IMR-90 (cell line): ENCODE measurements at regions not wholly inside any gene's neighbourhood (a gene's known extent, or its start where the extent isn't known, plus 50 kb on each side); places are given as distances from the start of the nearest gene placed in this dataset.

Source experiments
- ATAC-seq: fragments of 200-7000 bp; cut with Tn5 transposase; 2 replicates; pipeline ENCODE4 v1.9.1; 2020; ENCODE audit warnings: low read depth, mild to moderate bottlenecking, moderate library complexity
- BruUV-seq: library from RNA; stranded (reverse); fragments of 400-500 nt; replicated peaks from 2 replicates; lab custom pipeline; 2021; lab: Mats Ljungman, UMichigan
- CTCF ChIA-PET: fragments of 300-600 bp; formaldehyde crosslinking; extraction: SDS; loops from one replicate; lab custom pipeline; 2021; ENCODE audit warnings: antibody characterized with exemption; lab: Yijun Ruan, JAX
- POLR2A ChIA-PET: fragments of 300-600 bp; sonication (Branson Sonifier 250); formaldehyde crosslinking; loops from one replicate; lab custom pipeline; 2022; ENCODE audit warnings: antibody characterized with exemption; ENCODE audit not compliant: unreplicated experiment; lab: Charles Lee
- DNase-seq: peaks from one replicate; pipeline ENCODE4 v3.0.0; 2013
- H2AFZ ChIP-seq: replicated peaks from 2 replicates; pipeline ENCODE3; 2013; ENCODE audit warnings: low read length, mild to moderate bottlenecking; ENCODE audit not compliant: poor library complexity
- H2AK5ac ChIP-seq: 2 replicates; pipeline ENCODE4 v1.6.1; 2013; ENCODE audit warnings: low read depth, low read length, inconsistent platforms
- H2AK9ac ChIP-seq: replicated peaks from 2 replicates; pipeline ENCODE3; 2013; ENCODE audit warnings: mild to moderate bottlenecking, low read depth, low read length, moderate library complexity; ENCODE audit not compliant: poor library complexity
- H2BK120ac ChIP-seq: 2 replicates; pipeline ENCODE4 v1.6.1; 2013; ENCODE audit warnings: low read depth, low read length, inconsistent platforms
- H2BK15ac ChIP-seq: 3 replicates; pipeline ENCODE4 v1.6.1; 2013; ENCODE audit warnings: low read depth, low read length, inconsistent platforms
- H2BK20ac ChIP-seq: 2 replicates; pipeline ENCODE4 v1.6.1; 2013; ENCODE audit warnings: low read depth, mild to moderate bottlenecking, inconsistent platforms, low read length, moderate library complexity
- H2BK5ac ChIP-seq: 2 replicates; pipeline ENCODE4 v1.6.1; 2013; ENCODE audit warnings: mild to moderate bottlenecking, low read depth, low read length, inconsistent platforms; ENCODE audit not compliant: poor library complexity, severe bottlenecking
- H3K14ac ChIP-seq: replicated peaks from 2 replicates; pipeline ENCODE4 v1.6.1; 2013; ENCODE audit warnings: low read depth, low read length, inconsistent platforms
- H3K18ac ChIP-seq: 2 replicates; pipeline ENCODE4 v1.6.1; 2013; ENCODE audit warnings: low read depth, low read length, control low read depth
- H3K23ac ChIP-seq: 2 replicates; pipeline ENCODE4 v1.6.1; 2013; ENCODE audit warnings: low read depth, low read length, inconsistent platforms
- H3K27ac ChIP-seq: 2 replicates; pipeline ENCODE4 v1.5.1; 2013; ENCODE audit warnings: mild to moderate bottlenecking, control low read depth, low read length; ENCODE audit not compliant: insufficient read depth
- H3K27me3 ChIP-seq: 2 replicates; pipeline ENCODE4 v1.6.1; 2013; ENCODE audit warnings: low read length; ENCODE audit not compliant: control insufficient read depth, insufficient read depth
- H3K36me3 ChIP-seq: 2 replicates; pipeline ENCODE4 v1.6.1; 2013; ENCODE audit warnings: low read length, mixed read lengths; ENCODE audit not compliant: control insufficient read depth, insufficient read depth
- H3K4ac ChIP-seq: 2 replicates; pipeline ENCODE4 v1.6.1; 2013; ENCODE audit warnings: low read depth, low read length, inconsistent platforms
- H3K4me1 ChIP-seq: 2 replicates; pipeline ENCODE4 v1.6.1; 2013; ENCODE audit warnings: low read length, mixed read lengths; ENCODE audit not compliant: control insufficient read depth, insufficient read depth
- H3K4me2 ChIP-seq: 2 replicates; pipeline ENCODE4 v1.6.1; 2013; ENCODE audit warnings: low read depth, mild to moderate bottlenecking, control low read depth, low read length, moderate library complexity
- H3K4me3 ChIP-seq: 2 replicates; pipeline ENCODE4 v1.5.1; 2013; ENCODE audit warnings: low read depth, mild to moderate bottlenecking, control low read depth, low read length, moderate library complexity; ENCODE audit not compliant: insufficient read depth
- H3K56ac ChIP-seq: 2 replicates; pipeline ENCODE4 v1.6.1; 2013; ENCODE audit warnings: low read length, inconsistent platforms; ENCODE audit not compliant: insufficient read depth; ENCODE audit errors: extremely low read depth
- H3K79me1 ChIP-seq, 2 experiments: 2 replicates each; pipeline ENCODE4 v1.6.1; 2013; ENCODE audit warnings: low read length in 2 of 2, inconsistent platforms in 1 of 2, low read depth in 1 of 2
- H3K9ac ChIP-seq: 2 replicates; pipeline ENCODE4 v1.6.1; 2013; ENCODE audit warnings: low read depth, low read length, control low read depth
- H3K9me1 ChIP-seq: 2 replicates; pipeline ENCODE4 v1.6.1; 2013; ENCODE audit warnings: low read length, inconsistent platforms; ENCODE audit not compliant: insufficient read depth
- H3K9me3 ChIP-seq: 2 replicates; pipeline ENCODE4 v1.6.1; 2013; ENCODE audit warnings: low read length; ENCODE audit not compliant: control insufficient read depth, insufficient read depth
- H4K20me1 ChIP-seq: 2 replicates; pipeline ENCODE4 v1.6.1; 2013; ENCODE audit warnings: low read length, inconsistent platforms; ENCODE audit not compliant: insufficient read depth
- H4K5ac ChIP-seq: 2 replicates; pipeline ENCODE4 v1.6.1; 2013; ENCODE audit warnings: mild to moderate bottlenecking, low read depth, low read length, control low read depth
- H4K8ac ChIP-seq, 2 experiments: 2 replicates each; pipeline ENCODE4 v1.6.1; 2013; ENCODE audit warnings: low read depth in 2 of 2, low read length in 2 of 2, control low read depth in 1 of 2, inconsistent platforms in 1 of 2
- H4K91ac ChIP-seq: 2 replicates; pipeline ENCODE4 v1.6.1; 2013; ENCODE audit warnings: low read depth, low read length, inconsistent platforms; ENCODE audit not compliant: insufficient read depth
- BHLHE40 ChIP-seq: fragments of 150-350 bp; IDR thresholded peaks from 2 replicates; pipeline ENCODE4 v1.6.1; 2016; ENCODE audit warnings: mild to moderate bottlenecking, low read depth, low read length
- CEBPB ChIP-seq: IDR thresholded peaks from 2 replicates; pipeline ENCODE4 v1.6.1; 2012; ENCODE audit warnings: low read depth, low read length, improper control_type of control experiment
- CHD1 ChIP-seq: IDR thresholded peaks from 2 replicates; pipeline ENCODE4 v1.6.1; 2012; ENCODE audit warnings: low read depth, low read length, improper control_type of control experiment
- CTCF ChIP-seq: conservative IDR thresholded peaks from 2 replicates; pipeline ENCODE4 v1.5.1; 2012; ENCODE audit warnings: mild to moderate bottlenecking, low read depth, low read length, improper control_type of control experiment
- ELK1 ChIP-seq: fragments of 150-350 bp; IDR thresholded peaks from 2 replicates; pipeline ENCODE4 v1.6.1; 2016; ENCODE audit warnings: low read depth, mild to moderate bottlenecking, low read length, moderate library complexity, borderline replicate concordance
- FOS ChIP-seq: fragments of 150-350 bp; IDR thresholded peaks from 2 replicates; pipeline ENCODE4 v1.6.1; 2016; ENCODE audit warnings: low read depth, low read length
- MAFK ChIP-seq: IDR thresholded peaks from 2 replicates; pipeline ENCODE4 v1.6.1; 2012; ENCODE audit warnings: low read depth, low read length, improper control_type of control experiment
- MAZ ChIP-seq: IDR thresholded peaks from 2 replicates; pipeline ENCODE4 v1.6.1; 2012; ENCODE audit warnings: low read depth, mild to moderate bottlenecking, low read length, improper control_type of control experiment, moderate library complexity, borderline replicate concordance
- MXI1 ChIP-seq: IDR thresholded peaks from 2 replicates; pipeline ENCODE4 v1.6.1; 2012; ENCODE audit warnings: low read depth, mild to moderate bottlenecking, low read length, moderate library complexity, borderline replicate concordance
- NFE2L2 ChIP-seq: fragments of 150-350 bp; IDR thresholded peaks from 2 replicates; pipeline ENCODE4 v1.6.1; 2016; ENCODE audit warnings: low read depth, mild to moderate bottlenecking, low read length
- POLR2A ChIP-seq: IDR thresholded peaks from 2 replicates; pipeline ENCODE4 v1.6.1; 2012; ENCODE audit warnings: mild to moderate bottlenecking, low read depth, low read length
- RAD21 ChIP-seq: IDR thresholded peaks from 2 replicates; pipeline ENCODE4 v1.6.1; 2012; ENCODE audit warnings: low read length, improper control_type of control experiment
- RCOR1 ChIP-seq: IDR thresholded peaks from 2 replicates; pipeline ENCODE4 v1.6.1; 2012; ENCODE audit warnings: mild to moderate bottlenecking, low read length, improper control_type of control experiment; ENCODE audit not compliant: insufficient replicate concordance
- RFX5 ChIP-seq: IDR thresholded peaks from 2 replicates; pipeline ENCODE4 v1.8.0; 2012; ENCODE audit warnings: low read depth, mild to moderate bottlenecking, low read length, moderate library complexity
- SMC3 ChIP-seq: fragments of 150-350 bp; IDR thresholded peaks from 2 replicates; pipeline ENCODE4 v1.6.1; 2016; ENCODE audit warnings: low read depth, mild to moderate bottlenecking, antibody characterized with exemption, low read length, moderate library complexity
- USF2 ChIP-seq: fragments of 150-350 bp; IDR thresholded peaks from 2 replicates; pipeline ENCODE4 v1.6.1; 2017; ENCODE audit warnings: mild to moderate bottlenecking, antibody characterized with exemption, low read length, low read depth
- WGBS, 2 experiments: methylation state at CpG; one replicate each; pipeline versions ENCODE4 v1.1.5 to v1.1.7; 2013; ENCODE audit warnings: missing lambda C conversion rate in 2 of 2; ENCODE audit not compliant: insufficient read length in 1 of 2; ENCODE audit errors: extremely low coverage in 2 of 2; 5-methylcytosine and 5-hydroxymethylcytosine counted together
- dilution Hi-C: fragments of 300-500 bp; cut with HindIII; formaldehyde crosslinking; loops from one replicate; pipeline ENCODE4 v1.14.3; 2018; ENCODE audit warnings: low sequenced_read_pairs; ENCODE audit not compliant: unreplicated experiment
- in situ Hi-C: fragments of 300-500 bp; cut with MboI; formaldehyde crosslinking; loops from 3 replicates; pipeline ENCODE4 v1.14.3; 2019; ENCODE audit warnings: low sequenced_read_pairs, inconsistent platforms, mixed read lengths
- intact Hi-C: fragments of 100-400 bp; cut with micrococcal nuclease; formaldehyde crosslinking; loops from 2 replicates; pipeline ENCODE4 v1.10.0; 2022

GRCh38 chr2:153047220-153047619 is 328.8 kb downstream of the ARL6IP6 start:
- H3K9me3 ChIP-seq, result peaks cover 6% of the 10 kb centered on the region
- ChIA-PET CTCF (no interaction called here), POLR2A (no interaction called here)
- no peaks in the 10 kb centered on the region for H3K36me3 ChIP-seq
- intact Hi-C loops (no loop called here), in situ Hi-C loops (no loop called here), dilution Hi-C loops (no loop called here)
- H3K9ac ChIP-seq, result no peak overlapping the region
- H2AK5ac ChIP-seq, result no peak overlapping the region
- no peak overlapping the region for H2AFZ ChIP-seq
- no peaks in the 10 kb centered on the region for H4K20me1 ChIP-seq
- no peak overlapping the region for H4K8ac ChIP-seq
- no peak overlapping the region for H3K4me3 ChIP-seq
- no peak overlapping the region for H2AK9ac ChIP-seq
- no peak overlapping the region for H2BK15ac ChIP-seq
- no peaks in the 10 kb centered on the region for H3K9me1 ChIP-seq
- no peaks in the 10 kb centered on the region for H3K27me3 ChIP-seq
- no peak for DNase-seq
- TF ChIP-seq RCOR1, result no peak
- TF ChIP-seq ELK1, result no peak
- no peak for TF ChIP-seq MAZ
- TF ChIP-seq USF2, result no peak
- no peak for TF ChIP-seq FOS
- no peak for TF ChIP-seq RFX5
- no peak for TF ChIP-seq RAD21
- TF ChIP-seq NFE2L2, result no peak
- no peak for TF ChIP-seq MXI1
- TF ChIP-seq POLR2A, result no peak
- TF ChIP-seq SMC3, result no peak
- no peak for TF ChIP-seq CEBPB
- TF ChIP-seq MAFK, result no peak
- no peak for TF ChIP-seq CTCF
- no peak for TF ChIP-seq CHD1
- no peak for TF ChIP-seq BHLHE40
- H4K91ac ChIP-seq, result no peak overlapping the region
- H3K23ac ChIP-seq, result no peak overlapping the region
- WGBS, 2 experiments, result no CpG with 5 or more reads among the region's 1 CpG
- H2BK5ac ChIP-seq, result no peak overlapping the region
- no peak overlapping the region for H3K4me2 ChIP-seq
- H4K5ac ChIP-seq, result no peak overlapping the region
- no peak overlapping the region for H3K4ac ChIP-seq
- H3K14ac ChIP-seq, result no peak overlapping the region
- no peaks in the 10 kb centered on the region for H3K4me1 ChIP-seq
- H3K56ac ChIP-seq, result no peak overlapping the region
- H3K18ac ChIP-seq, result no peak overlapping the region
- H2BK120ac ChIP-seq, result no peak overlapping the region
- no peaks in the 10 kb centered on the region for H3K79me1 ChIP-seq
- no peak for ATAC-seq
- H2BK20ac ChIP-seq, result no peak overlapping the region
- BruUV-seq, result no TSS peak
- H3K27ac ChIP-seq, result no peak overlapping the region
